ENCODE measurements at regions not wholly inside any gene's neighbourhood (a gene's known extent, or its start where the extent isn't known, plus 50 kb on each side); places are given as distances from the start of the nearest gene placed in this dataset.

GRCh38 chr6:92822222-92822621, 597.1 kb downstream of the EPHA7 start:
- CTCF ChIA-PET (ENCODE audit: partially characterized antibody) = interaction anchor here (1.2 to 1.6 kb wide), 2 partner anchors 11 to 15 kb away, joined by 3 to 9 read pairs; no protein-coding TSS in a partner anchor
- no peak for TF ChIP-seq RNF2 (IDR thresholded peaks at IDR 0.05; ENCODE audit: borderline replicate concordance, low read depth, low read length, missing control alignments, poor library complexity, severe bottlenecking)
- TF ChIP-seq BRCA1 (IDR thresholded peaks at IDR 0.05; ENCODE audit: low read depth, low read length) = no peak
- no peak for TF ChIP-seq GABPA (IDR thresholded peaks at IDR 0.05; ENCODE audit: borderline replicate concordance, insufficient read depth, low read length)
- no peak for TF ChIP-seq TCF12 (IDR thresholded peaks at IDR 0.05; ENCODE audit: low read depth, low read length)
- no peak for TF ChIP-seq PHF8 (conservative IDR thresholded peaks at IDR 0.05; ENCODE audit: low read depth, low read length)
- no peak for TF ChIP-seq FOSL1 (IDR thresholded peaks at IDR 0.05; ENCODE audit: insufficient read depth, low read depth, low read length)
- TF ChIP-seq SIRT6 (IDR thresholded peaks at IDR 0.05; ENCODE audit: low read length) = no peak

More at GRCh38 chr6:92822222-92822621, 597.1 kb downstream of the EPHA7 start:
- H3K18ac ChIP-seq (ENCODE audit: extremely low read depth, low read length) = no peak overlapping the region
- H2AK5ac ChIP-seq (ENCODE audit: low read depth, low read length) = no peak overlapping the region
- H3K23ac ChIP-seq (ENCODE audit: insufficient read length) = no peak overlapping the region
- H3K9me3 ChIP-seq (ENCODE audit: insufficient read depth in 2 of 2, low read depth in 1 of 2, low read length in 1 of 2) = no peaks in the 10 kb centered on the region
- no peaks in the 10 kb centered on the region for H3K23me2 ChIP-seq (ENCODE audit: low read depth, low read length)
- no peak overlapping the region for H4K5ac ChIP-seq (ENCODE audit: insufficient read length, low read depth, low read length)
- H4K91ac ChIP-seq (replicated peaks; ENCODE audit: insufficient read length, low read length) = no peak overlapping the region
- no peak overlapping the region for H2BK20ac ChIP-seq (ENCODE audit: low read length)
- H3K79me2 ChIP-seq (ENCODE audit: control insufficient read depth in 1 of 2, insufficient read depth in 2 of 2, low read length in 2 of 2) = no peaks in the 10 kb centered on the region
- no peak overlapping the region for H3K56ac ChIP-seq (replicated peaks; ENCODE audit: insufficient read length, low read depth, low read length)
- no peak overlapping the region for H3K14ac ChIP-seq (ENCODE audit: insufficient read length)
- no peak for FAIRE-seq
- no peaks in the 10 kb centered on the region for H3K36me3 ChIP-seq (ENCODE audit: control insufficient read depth in 2 of 4, insufficient read depth in 4 of 4, low read length in 3 of 4)
- no peaks in the 10 kb centered on the region for H3K79me1 ChIP-seq (ENCODE audit: low read depth, low read length)
- DNase-seq (ENCODE audit: low read depth in 1 of 2, low spot score in 2 of 2) = no peak
- POLR2A ChIA-PET (ENCODE audit: partially characterized antibody) = no interaction called here
- no peak overlapping the region for H2BK5ac ChIP-seq (ENCODE audit: low read depth, low read length)
- no peak overlapping the region for H3K4ac ChIP-seq (replicated peaks; ENCODE audit: insufficient read length, low read depth, low read length)
- no peaks in the 10 kb centered on the region for H3K27me3 ChIP-seq (replicated peaks in 1 of 4; ENCODE audit: control insufficient read depth in 3 of 4, extremely low read depth in 1 of 4, insufficient read depth in 3 of 4, low read length in 3 of 4)
- no peak overlapping the region for H4K8ac ChIP-seq (ENCODE audit: extremely low read depth, insufficient read depth, low read length)
- WGBS, 2 experiments (ENCODE audit: extremely low coverage in 1 of 2, insufficient coverage in 1 of 2, insufficient read length in 1 of 2, insufficient replicate concordance in 2 of 2, low coverage in 1 of 2, low lambda C conversion rate in 2 of 2, missing lambda C conversion rate in 1 of 2) = 87% methylated on average over 4 of the region's 4 CpGs; no CpG with 5 or more reads in 1 of the 2 experiments
- no peak overlapping the region for H2BK12ac ChIP-seq (ENCODE audit: low read depth, low read length)
- H2AFZ ChIP-seq (ENCODE audit: low read length) = no peak overlapping the region
- no peak overlapping the region for H2BK15ac ChIP-seq (ENCODE audit: low read length)
- no peak overlapping the region for H3K9ac ChIP-seq (replicated peaks in 1 of 4; ENCODE audit: extremely low read depth in 1 of 4, low read depth in 3 of 4, low read length in 3 of 4)
- H3K4me3 ChIP-seq (ENCODE audit: extremely low read depth in 1 of 4, insufficient read depth in 2 of 4, low read depth in 3 of 4, low read length in 4 of 4) = no peak overlapping the region
- H3K27ac ChIP-seq (ENCODE audit: low read depth, low read length) = no peak overlapping the region
- H3K4me2 ChIP-seq (ENCODE audit: insufficient read depth in 1 of 2, low read depth in 2 of 2, low read length in 2 of 2) = no peak overlapping the region
- H2BK120ac ChIP-seq (replicated peaks; ENCODE audit: low read depth, low read length) = no peak overlapping the region
- H4K20me1 ChIP-seq (replicated peaks in 1 of 2; ENCODE audit: control insufficient read depth in 1 of 2, insufficient read depth in 2 of 2, low read length in 2 of 2) = no peaks in the 10 kb centered on the region
- no peaks in the 10 kb centered on the region for H3K4me1 ChIP-seq (replicated peaks in 1 of 4; ENCODE audit: control insufficient read depth in 3 of 4, insufficient read depth in 4 of 4, low read length in 3 of 4)

Data from H1 (cell line).